ENCODE measurements at regions not wholly inside any gene's neighbourhood (a gene's known extent, or its start where the extent isn't known, plus 50 kb on each side); places are given as distances from the start of the nearest gene placed in this dataset.

DNA sequence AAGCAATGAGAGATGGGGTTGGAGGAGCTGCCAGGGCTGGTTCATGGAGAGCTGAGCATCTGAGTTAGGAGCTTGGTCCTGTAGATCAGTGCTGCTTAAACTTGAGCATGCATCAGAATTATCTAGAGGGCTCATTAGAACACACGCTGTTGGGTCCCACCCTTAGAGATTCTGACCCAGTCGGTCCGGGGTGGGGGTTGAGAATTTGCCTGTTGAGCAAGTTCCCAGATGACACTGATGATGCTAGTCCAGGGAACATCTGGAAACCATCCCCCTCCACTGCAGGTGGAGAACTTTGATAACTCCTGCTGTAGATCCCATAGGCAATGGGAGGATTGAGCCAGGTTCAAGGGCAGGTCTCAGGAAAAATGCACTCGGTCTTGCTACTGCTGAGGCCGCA lies 158.0 kb upstream of the KLF4 start:
- TF ChIP-seq, protein P1, sequence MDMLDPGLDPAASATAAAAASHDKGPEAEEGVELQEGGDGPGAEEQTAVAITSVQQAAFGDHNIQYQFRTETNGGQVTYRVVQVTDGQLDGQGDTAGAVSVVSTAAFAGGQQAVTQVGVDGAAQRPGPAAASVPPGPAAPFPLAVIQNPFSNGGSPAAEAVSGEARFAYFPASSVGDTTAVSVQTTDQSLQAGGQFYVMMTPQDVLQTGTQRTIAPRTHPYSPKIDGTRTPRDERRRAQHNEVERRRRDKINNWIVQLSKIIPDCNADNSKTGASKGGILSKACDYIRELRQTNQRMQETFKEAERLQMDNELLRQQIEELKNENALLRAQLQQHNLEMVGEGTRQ (IDR thresholded peaks at IDR 0.05; ENCODE audit: low read depth, low read length): no peak
- TF ChIP-seq, protein P1 (CRISPR knock-in tag; IDR thresholded peaks at IDR 0.05; ENCODE audit: borderline replicate concordance): no peak
- TF ChIP-seq CENPT (CRISPR knock-in tag; IDR thresholded peaks at IDR 0.05; ENCODE audit: low read depth): no peak
- TF ChIP-seq, protein P2, sequence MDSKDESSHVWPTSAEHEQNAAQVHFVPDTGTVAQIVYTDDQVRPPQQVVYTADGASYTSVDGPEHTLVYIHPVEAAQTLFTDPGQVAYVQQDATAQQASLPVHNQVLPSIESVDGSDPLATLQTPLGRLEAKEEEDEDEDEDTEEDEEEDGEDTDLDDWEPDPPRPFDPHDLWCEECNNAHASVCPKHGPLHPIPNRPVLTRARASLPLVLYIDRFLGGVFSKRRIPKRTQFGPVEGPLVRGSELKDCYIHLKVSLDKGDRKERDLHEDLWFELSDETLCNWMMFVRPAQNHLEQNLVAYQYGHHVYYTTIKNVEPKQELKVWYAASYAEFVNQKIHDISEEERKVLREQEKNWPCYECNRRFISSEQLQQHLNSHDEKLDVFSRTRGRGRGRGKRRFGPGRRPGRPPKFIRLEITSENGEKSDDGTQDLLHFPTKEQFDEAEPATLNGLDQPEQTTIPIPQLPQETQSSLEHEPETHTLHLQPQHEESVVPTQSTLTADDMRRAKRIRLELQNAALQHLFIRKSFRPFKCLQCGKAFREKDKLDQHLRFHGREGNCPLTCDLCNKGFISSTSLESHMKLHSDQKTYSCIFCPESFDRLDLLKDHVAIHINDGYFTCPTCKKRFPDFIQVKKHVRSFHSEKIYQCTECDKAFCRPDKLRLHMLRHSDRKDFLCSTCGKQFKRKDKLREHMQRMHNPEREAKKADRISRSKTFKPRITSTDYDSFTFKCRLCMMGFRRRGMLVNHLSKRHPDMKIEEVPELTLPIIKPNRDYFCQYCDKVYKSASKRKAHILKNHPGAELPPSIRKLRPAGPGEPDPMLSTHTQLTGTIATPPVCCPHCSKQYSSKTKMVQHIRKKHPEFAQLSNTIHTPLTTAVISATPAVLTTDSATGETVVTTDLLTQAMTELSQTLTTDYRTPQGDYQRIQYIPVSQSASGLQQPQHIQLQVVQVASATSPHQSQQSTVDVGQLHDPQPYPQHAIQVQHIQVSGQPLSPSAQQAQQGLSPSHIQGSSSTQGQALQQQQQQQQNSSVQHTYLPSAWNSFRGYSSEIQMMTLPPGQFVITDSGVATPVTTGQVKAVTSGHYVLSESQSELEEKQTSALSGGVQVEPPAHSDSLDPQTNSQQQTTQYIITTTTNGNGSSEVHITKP (CRISPR knock-in tag; IDR thresholded peaks at IDR 0.05; ENCODE audit: low read depth): no peak
- TF ChIP-seq ZKSCAN8 (CRISPR knock-in tag; IDR thresholded peaks at IDR 0.05; ENCODE audit: borderline replicate concordance): no peak
- TF ChIP-seq, protein P3, sequence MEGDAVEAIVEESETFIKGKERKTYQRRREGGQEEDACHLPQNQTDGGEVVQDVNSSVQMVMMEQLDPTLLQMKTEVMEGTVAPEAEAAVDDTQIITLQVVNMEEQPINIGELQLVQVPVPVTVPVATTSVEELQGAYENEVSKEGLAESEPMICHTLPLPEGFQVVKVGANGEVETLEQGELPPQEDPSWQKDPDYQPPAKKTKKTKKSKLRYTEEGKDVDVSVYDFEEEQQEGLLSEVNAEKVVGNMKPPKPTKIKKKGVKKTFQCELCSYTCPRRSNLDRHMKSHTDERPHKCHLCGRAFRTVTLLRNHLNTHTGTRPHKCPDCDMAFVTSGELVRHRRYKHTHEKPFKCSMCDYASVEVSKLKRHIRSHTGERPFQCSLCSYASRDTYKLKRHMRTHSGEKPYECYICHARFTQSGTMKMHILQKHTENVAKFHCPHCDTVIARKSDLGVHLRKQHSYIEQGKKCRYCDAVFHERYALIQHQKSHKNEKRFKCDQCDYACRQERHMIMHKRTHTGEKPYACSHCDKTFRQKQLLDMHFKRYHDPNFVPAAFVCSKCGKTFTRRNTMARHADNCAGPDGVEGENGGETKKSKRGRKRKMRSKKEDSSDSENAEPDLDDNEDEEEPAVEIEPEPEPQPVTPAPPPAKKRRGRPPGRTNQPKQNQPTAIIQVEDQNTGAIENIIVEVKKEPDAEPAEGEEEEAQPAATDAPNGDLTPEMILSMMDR (CRISPR knock-in tag; IDR thresholded peaks at IDR 0.05): no peak
- TF ChIP-seq POLR2AphosphoS5 (IDR thresholded peaks at IDR 0.05; ENCODE audit: low read depth, low read length): no peak
- TF ChIP-seq RAD51 (IDR thresholded peaks at IDR 0.05; ENCODE audit: borderline replicate concordance): no peak
- TF ChIP-seq, protein P4, sequence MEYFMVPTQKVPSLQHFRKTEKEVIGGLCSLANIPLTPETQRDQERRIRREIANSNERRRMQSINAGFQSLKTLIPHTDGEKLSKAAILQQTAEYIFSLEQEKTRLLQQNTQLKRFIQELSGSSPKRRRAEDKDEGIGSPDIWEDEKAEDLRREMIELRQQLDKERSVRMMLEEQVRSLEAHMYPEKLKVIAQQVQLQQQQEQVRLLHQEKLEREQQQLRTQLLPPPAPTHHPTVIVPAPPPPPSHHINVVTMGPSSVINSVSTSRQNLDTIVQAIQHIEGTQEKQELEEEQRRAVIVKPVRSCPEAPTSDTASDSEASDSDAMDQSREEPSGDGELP (IDR thresholded peaks at IDR 0.05; ENCODE audit: borderline replicate concordance, low read depth): no peak
- TF ChIP-seq POLR2A (IDR thresholded peaks at IDR 0.05; ENCODE audit: insufficient read depth in 1 of 2, low read depth in 2 of 2, low read length in 2 of 2): no peak
- TF ChIP-seq ZBTB1 (CRISPR knock-in tag; IDR thresholded peaks at IDR 0.05; ENCODE audit: borderline replicate concordance): no peak
- TF ChIP-seq, protein P5, sequence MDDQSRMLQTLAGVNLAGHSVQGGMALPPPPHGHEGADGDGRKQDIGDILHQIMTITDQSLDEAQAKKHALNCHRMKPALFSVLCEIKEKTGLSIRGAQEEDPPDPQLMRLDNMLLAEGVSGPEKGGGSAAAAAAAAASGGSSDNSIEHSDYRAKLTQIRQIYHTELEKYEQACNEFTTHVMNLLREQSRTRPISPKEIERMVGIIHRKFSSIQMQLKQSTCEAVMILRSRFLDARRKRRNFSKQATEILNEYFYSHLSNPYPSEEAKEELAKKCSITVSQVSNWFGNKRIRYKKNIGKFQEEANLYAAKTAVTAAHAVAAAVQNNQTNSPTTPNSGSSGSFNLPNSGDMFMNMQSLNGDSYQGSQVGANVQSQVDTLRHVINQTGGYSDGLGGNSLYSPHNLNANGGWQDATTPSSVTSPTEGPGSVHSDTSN (CRISPR knock-in tag; IDR thresholded peaks at IDR 0.05; ENCODE audit: borderline replicate concordance): no peak
- no peak for TF ChIP-seq ZNF441 (CRISPR knock-in tag; IDR thresholded peaks at IDR 0.05; ENCODE audit: borderline replicate concordance)
- no peak for TF ChIP-seq ZNF569 (CRISPR knock-in tag; IDR thresholded peaks at IDR 0.05; ENCODE audit: borderline replicate concordance)
- no peak for TF ChIP-seq JUND (CRISPR knock-in tag; IDR thresholded peaks at IDR 0.05)

Measured in HepG2 (cell line).